GM12875 (cell line): ENCODE measurements at regions not wholly inside any gene's neighbourhood (a gene's known extent, or its start where the extent isn't known, plus 50 kb on each side); places are given as distances from the start of the nearest gene placed in this dataset.

ENCODE experiments used
- H3K4me3 ChIP-seq: one replicate; pipeline ENCODE4 v1.5.1; 2011; ENCODE audit warnings: low read depth, low read length, control low read depth
- TF ChIP-seq, protein P1 (sequence below): IDR thresholded peaks from 2 replicates; pipeline ENCODE4 v1.5.1; 2011; ENCODE audit warnings: low read depth, mild to moderate bottlenecking, control low read depth, inconsistent platforms, low read length, moderate library complexity, borderline replicate concordance; ENCODE audit not compliant: insufficient read depth

- no peak overlapping the region for H3K4me3 ChIP-seq
- TF ChIP-seq, protein P1, sequence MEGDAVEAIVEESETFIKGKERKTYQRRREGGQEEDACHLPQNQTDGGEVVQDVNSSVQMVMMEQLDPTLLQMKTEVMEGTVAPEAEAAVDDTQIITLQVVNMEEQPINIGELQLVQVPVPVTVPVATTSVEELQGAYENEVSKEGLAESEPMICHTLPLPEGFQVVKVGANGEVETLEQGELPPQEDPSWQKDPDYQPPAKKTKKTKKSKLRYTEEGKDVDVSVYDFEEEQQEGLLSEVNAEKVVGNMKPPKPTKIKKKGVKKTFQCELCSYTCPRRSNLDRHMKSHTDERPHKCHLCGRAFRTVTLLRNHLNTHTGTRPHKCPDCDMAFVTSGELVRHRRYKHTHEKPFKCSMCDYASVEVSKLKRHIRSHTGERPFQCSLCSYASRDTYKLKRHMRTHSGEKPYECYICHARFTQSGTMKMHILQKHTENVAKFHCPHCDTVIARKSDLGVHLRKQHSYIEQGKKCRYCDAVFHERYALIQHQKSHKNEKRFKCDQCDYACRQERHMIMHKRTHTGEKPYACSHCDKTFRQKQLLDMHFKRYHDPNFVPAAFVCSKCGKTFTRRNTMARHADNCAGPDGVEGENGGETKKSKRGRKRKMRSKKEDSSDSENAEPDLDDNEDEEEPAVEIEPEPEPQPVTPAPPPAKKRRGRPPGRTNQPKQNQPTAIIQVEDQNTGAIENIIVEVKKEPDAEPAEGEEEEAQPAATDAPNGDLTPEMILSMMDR = no peak
Measured at GRCh38 chr14:84375235-84375634, 1154.7 kb upstream of the FLRT2 start.

GRCh38 chr14:84390010-84390409, 1139.9 kb upstream of the FLRT2 start:
- TF ChIP-seq, protein P1 = no peak
- H3K4me3 ChIP-seq = no peak overlapping the region

DNA sequence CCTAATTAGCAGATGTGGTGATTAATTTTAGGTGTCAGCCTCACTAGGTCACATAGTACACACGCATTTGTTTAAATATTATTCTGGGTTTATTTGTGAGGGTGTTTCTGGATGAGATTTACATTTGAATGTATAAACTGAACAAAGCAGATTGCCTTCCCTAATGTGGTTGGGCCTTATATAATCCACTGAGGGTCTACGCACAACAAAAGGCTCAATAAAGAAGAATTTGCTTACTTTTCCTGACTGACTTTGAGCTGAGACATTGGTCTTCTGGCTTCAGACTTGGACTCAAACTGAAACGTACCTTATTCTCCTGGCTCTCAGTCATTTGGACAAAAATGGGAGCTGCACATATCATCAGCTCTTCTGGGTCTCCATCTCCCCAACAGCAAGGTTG, 1132.3 kb upstream of the FLRT2 start:
- TF ChIP-seq, protein P1 = no peak

DNA sequence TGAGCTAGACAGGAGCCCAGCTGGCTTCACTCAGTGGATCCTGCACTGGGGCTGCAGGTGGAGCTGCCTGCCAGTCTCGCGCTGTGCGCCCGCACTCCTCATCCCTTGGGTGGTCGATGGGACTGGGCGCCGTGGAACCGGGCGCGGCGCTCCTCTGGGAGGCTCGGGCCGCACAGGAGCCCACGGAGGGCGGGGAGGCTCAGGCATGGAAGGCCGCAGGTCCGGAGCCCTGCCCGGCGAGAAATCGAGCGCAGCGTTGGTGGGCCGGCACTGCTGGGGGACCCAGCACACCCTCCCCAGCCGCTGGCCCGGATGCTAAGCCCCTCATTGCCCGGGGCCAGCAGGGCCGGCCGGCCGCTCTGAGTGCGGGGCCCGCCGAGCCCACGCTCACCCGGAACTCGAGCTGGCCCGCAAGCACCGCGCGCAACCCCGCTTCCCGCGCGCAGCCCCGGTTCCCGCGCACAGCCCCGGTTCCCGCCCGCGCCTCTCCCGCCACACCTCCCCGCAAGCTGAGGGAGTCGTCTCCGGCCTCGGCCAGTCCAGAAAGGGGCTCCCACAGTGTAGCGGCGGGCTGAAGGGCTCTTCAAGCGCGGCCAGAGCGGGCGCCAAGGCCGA, 1130.5 kb upstream of the FLRT2 start:
- TF ChIP-seq, protein P1 = no peak
- H3K4me3 ChIP-seq = no peak overlapping the region

More for the DNA sequence above, 1132.3 kb upstream of the FLRT2 start:
- H3K4me3 ChIP-seq = no peak overlapping the region

GRCh38 chr14:84401631-84402030, 1128.3 kb upstream of the FLRT2 start:
- H3K4me3 ChIP-seq = no peak overlapping the region
- TF ChIP-seq, protein P1 = no peak

DNA sequence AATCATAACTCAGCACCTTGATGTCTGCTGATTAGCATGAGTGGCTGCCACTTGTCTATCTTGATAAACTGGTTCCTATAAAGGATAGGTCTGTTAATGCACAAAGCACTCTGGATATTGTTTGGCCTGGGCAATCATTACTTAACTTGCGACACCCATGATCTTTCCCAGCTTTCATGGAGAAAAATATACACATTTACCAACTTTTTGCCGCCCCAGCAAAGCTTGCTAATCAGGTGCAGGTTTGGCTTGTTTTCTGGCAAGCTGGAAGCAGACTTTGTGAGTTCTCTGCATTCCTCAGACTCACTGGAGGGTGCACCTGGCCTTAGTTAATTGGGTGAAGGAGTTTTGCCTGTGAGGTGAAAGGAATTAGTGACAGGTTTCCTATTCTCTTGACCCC, 1126.4 kb upstream of the FLRT2 start:
- TF ChIP-seq, protein P1 = no peak
- no peak overlapping the region for H3K4me3 ChIP-seq

DNA sequence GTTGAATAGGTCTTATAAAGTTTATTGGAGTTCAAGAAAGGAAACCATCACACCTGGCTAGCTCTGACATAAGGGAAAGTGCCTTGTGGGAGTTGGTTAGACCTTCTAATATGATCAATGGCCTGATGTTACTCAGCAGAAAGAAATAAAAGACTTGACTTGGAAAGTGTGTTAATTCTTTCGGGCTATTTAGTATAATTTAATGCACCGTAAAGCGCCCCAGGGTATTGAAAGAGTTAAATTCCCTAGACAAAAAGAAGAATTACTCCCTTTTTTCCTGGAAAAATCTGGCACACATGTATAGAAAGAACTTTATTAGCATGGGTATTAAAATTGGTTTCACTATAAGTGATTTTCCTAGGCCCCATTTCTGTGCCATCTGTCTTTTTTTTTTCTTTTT, 1125.7 kb upstream of the FLRT2 start:
- TF ChIP-seq, protein P1 = no peak
- no peak overlapping the region for H3K4me3 ChIP-seq
